Activated CD4-positive, CD25-positive, alpha-beta regulatory T cell treated with anti-CD3 and anti-CD28 coated beads, Interleukin-2, amount 50 U/mL, for 24 hours (primary cell): ENCODE measurements at regions not wholly inside any gene's neighbourhood (a gene's known extent, or its start where the extent isn't known, plus 50 kb on each side); places are given as distances from the start of the nearest gene placed in this dataset.
"Not testable (repeated sequence)": the region's sequence is repeated elsewhere in the genome, so short reads cannot be mapped to it uniquely, and the experiment has no call there.

Source experiments
- ATAC-seq, 2 donors: fragments of 150-1000 bp; cut with Tn5 transposase; one replicate each; pipeline ENCODE4 v1.10.0; 2021; ENCODE audit warnings: mild to moderate bottlenecking in 1 of 2, moderate library complexity in 1 of 2

DNA sequence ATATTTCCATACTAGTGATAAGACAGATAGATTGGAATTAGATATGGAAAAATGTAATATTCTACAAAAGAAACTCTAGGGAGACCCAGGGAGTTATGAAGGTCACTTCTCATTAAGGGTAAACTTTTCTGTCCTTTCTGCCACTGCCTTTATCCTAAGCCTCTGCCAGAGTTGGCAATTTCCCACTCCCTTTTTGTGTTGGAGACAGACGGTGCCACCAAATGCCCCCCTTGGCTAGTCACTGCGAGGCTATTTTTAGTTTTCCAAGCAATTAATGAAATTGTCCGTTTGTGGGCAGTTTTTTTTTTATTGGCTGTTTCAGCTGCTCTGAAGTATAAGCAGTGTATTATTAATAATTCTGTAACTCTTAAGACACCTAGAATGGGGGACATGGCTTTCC is 67.6 kb upstream of the TENM4 start:
- ATAC-seq = no peak

GRCh38 chr11:79507706-79508105 is 66.9 kb upstream of the TENM4 start:
- no peak for ATAC-seq

GRCh38 chr11:79506734-79507344 is 66.0 kb upstream of the TENM4 start:
- ATAC-seq = no peak

DNA sequence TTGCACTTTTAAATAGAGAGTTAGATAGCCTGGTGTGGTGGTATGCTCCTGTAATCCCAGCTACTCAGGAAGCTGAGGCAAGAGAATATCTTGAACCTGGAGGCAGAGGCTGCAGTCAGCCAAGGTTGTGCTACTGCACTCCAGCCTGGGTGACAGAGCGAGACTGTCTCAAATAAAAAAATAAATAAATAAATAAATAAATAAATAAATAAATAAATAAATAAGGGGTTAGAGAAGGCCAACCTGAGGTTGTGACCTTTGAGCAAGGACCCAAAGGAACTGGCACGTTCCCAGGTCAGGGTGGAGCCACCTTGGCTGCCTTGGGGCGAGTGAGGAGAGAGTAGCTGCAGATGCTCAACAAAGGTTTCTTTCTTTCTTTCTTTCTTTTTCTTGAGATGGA is 65.3 kb upstream of the TENM4 start:
- ATAC-seq = no peak

DNA sequence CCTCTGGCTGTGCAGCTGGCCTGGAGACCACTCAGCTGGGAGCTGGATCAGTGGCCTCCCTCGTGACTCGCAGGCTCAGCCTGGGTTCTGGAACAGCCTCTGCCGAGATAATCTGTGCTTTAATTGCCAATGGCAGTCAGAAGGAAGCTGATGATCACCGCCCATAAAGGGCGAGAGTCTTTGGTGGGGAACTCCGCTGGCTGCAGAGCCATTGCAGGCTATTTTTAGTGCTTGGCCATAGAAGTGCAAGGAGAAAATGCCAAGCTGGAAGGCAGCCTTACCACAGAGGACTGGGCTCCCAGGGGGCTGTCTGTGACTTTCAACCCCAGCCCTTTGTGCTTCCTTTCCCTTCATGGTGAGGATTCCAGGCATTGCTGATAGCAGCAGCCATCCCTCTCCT is 62.2 kb upstream of the TENM4 start:
- ATAC-seq = no peak

- no peak for ATAC-seq
These were observed 60.9 kb upstream of the TENM4 start for GRCh38 chr11:79501707-79502106.

DNA sequence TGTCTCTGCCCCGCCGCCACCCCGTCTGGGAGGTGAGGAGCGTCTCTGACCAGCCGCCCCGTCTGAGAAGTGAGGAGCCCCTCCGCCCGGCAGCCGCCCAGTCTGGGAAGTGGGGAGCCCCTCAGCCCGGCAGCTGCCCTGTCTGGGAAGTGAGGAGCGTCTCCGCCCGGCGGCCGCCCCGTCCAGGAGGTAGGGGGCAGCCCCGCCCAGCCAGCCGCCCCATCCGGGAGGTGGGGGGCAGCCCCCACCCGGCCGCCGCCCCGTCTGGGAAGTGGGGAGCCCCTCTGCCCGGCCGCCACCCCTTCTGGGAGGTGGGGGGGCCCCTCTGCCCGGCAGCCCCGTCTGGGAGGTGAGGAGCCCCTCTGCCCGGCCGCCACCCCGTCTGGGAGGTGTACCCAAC is 59.1 kb upstream of the TENM4 start:
- not testable (repeated sequence) for ATAC-seq

DNA sequence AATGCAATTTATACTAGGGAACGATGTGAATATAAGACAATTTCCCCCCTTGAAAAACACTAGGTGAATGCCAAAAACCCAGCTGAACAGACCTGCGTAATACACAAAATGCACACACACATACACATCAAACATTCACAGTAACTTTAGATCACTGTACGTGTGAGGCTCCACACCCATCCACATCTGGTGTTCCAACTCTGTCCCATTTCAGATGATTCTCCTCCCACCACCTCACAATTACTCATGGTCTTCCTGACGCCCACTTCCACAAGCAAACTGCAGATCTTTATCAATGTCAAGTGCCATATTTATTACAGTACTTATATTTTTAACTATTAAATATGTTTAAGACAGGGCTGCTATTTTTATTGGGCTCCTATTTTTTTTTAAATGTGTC is 57.8 kb upstream of the TENM4 start:
- ATAC-seq = no peak

GRCh38 chr11:79493555-79494171 is 52.8 kb upstream of the TENM4 start:
- no peak for ATAC-seq

- no peak for ATAC-seq
These were observed 51.2 kb upstream of the TENM4 start for GRCh38 chr11:79492008-79492407.
